Ecto neural progenitor cell (in vitro differentiated cells): ENCODE measurements at regions not wholly inside any gene's neighbourhood (a gene's known extent, or its start where the extent isn't known, plus 50 kb on each side); places are given as distances from the start of the nearest gene placed in this dataset.
"Not testable (repeated sequence)": the region's sequence is repeated elsewhere in the genome, so short reads cannot be mapped to it uniquely, and the experiment has no call there.

Experiments used
- DNase-seq: peaks from one replicate; pipeline ENCODE4 v3.0.0-alpha.2; 2018; ENCODE audit warnings: low spot score

GRCh38 chr18:38801640-38802039 is 1236.0 kb upstream of the CELF4 start:
- DNase-seq, result no peak

GRCh38 chr18:38796762-38797161 is 1231.2 kb upstream of the CELF4 start:
- DNase-seq, result no peak

GRCh38 chr18:38792731-38793130 is 1227.1 kb upstream of the CELF4 start:
- DNase-seq, result no peak

- no peak for DNase-seq
Observed at GRCh38 chr18:38790786-38791185, 1225.2 kb upstream of the CELF4 start.

- DNase-seq, result no peak
Observed at GRCh38 chr18:38790303-38790702, 1224.7 kb upstream of the CELF4 start.

- DNase-seq, result no peak
Observed at GRCh38 chr18:38789141-38789540, 1223.5 kb upstream of the CELF4 start.

- no peak for DNase-seq
Observed at GRCh38 chr18:38786906-38787305, 1221.3 kb upstream of the CELF4 start.

GRCh38 chr18:38771620-38772019 is 1206.0 kb upstream of the CELF4 start:
- not testable (repeated sequence) for DNase-seq

GRCh38 chr18:38768504-38768903 is 1202.9 kb upstream of the CELF4 start:
- no peak for DNase-seq

GRCh38 chr18:38759457-38759856 is 1193.9 kb upstream of the CELF4 start:
- DNase-seq, result no peak

GRCh38 chr18:38756436-38756835 is 1190.8 kb upstream of the CELF4 start:
- DNase-seq, result no peak

GRCh38 chr18:38752430-38752829 is 1186.8 kb upstream of the CELF4 start:
- no peak for DNase-seq

- no peak for DNase-seq
Observed at GRCh38 chr18:38751898-38752297, 1186.3 kb upstream of the CELF4 start.

GRCh38 chr18:38751211-38751610 is 1185.6 kb upstream of the CELF4 start:
- DNase-seq, result no peak

GRCh38 chr18:38750751-38751150 is 1185.2 kb upstream of the CELF4 start:
- no peak for DNase-seq

- DNase-seq, result no peak
Observed at GRCh38 chr18:38747153-38747552, 1181.6 kb upstream of the CELF4 start.

GRCh38 chr18:38720181-38720580 is 1154.6 kb upstream of the CELF4 start:
- DNase-seq, result not testable (repeated sequence)

- no peak for DNase-seq
Observed at GRCh38 chr18:38718365-38718901, 1152.8 kb upstream of the CELF4 start.

- no peak for DNase-seq
Observed at GRCh38 chr18:38709122-38709521, 1143.5 kb upstream of the CELF4 start.

GRCh38 chr18:38706373-38706772 is 1140.8 kb upstream of the CELF4 start:
- no peak for DNase-seq

GRCh38 chr18:38698088-38698487 is 1132.5 kb upstream of the CELF4 start:
- DNase-seq, result no peak

- DNase-seq, result no peak
Observed at GRCh38 chr18:38695559-38696280, 1130.1 kb upstream of the CELF4 start.

GRCh38 chr18:38693104-38693503 is 1127.5 kb upstream of the CELF4 start:
- DNase-seq, result no peak

- no peak for DNase-seq
Observed at GRCh38 chr18:38690626-38691025, 1125.0 kb upstream of the CELF4 start.
